HepG2 (cell line): ENCODE measurements at regions not wholly inside any gene's neighbourhood (a gene's known extent, or its start where the extent isn't known, plus 50 kb on each side); places are given as distances from the start of the nearest gene placed in this dataset.

Experiments
- CEBPG ChIP-seq: IDR thresholded peaks from 2 replicates; pipeline ENCODE4 v1.6.1; 2016
- FOSL2 ChIP-seq: sonication (generic); formaldehyde crosslinking; IDR thresholded peaks from 2 replicates; pipeline ENCODE4 v1.4.0; 2020; ENCODE audit warnings: missing genetic modification reagents
- RFXAP ChIP-seq: sonication (generic); formaldehyde crosslinking; IDR thresholded peaks from 2 replicates; pipeline ENCODE4 v1.4.0; 2020; ENCODE audit warnings: missing genetic modification reagents, borderline replicate concordance
- SOX6 ChIP-seq, 2 experiments: fragments of 450-650 bp in 1 of 2; sonication (generic) in 1 of 2; formaldehyde crosslinking in 1 of 2; IDR thresholded peaks; 2 replicates each; pipeline versions ENCODE4 v1.4.0 to v1.6.1; 2017 to 2020; ENCODE audit warnings: antibody characterized with exemption in 1 of 2, mild to moderate bottlenecking in 1 of 2, missing genetic modification reagents in 1 of 2
- YEATS2 ChIP-seq: sonication (generic); formaldehyde crosslinking; IDR thresholded peaks from 2 replicates; pipeline ENCODE4 v1.4.0; 2020; ENCODE audit warnings: missing genetic modification reagents, borderline replicate concordance
- ZFP90 ChIP-seq: sonication (generic); formaldehyde crosslinking; IDR thresholded peaks from 2 replicates; pipeline ENCODE4 v1.8.0; 2022; ENCODE audit warnings: missing genetic modification reagents, mild to moderate bottlenecking, inconsistent platforms, borderline replicate concordance
- ZFYVE20 ChIP-seq: sonication (generic); formaldehyde crosslinking; IDR thresholded peaks from 2 replicates; pipeline ENCODE4 v1.8.0; 2023; ENCODE audit warnings: low read depth, mild to moderate bottlenecking, moderate library complexity, missing genetic modification reagents, borderline replicate concordance
- ZNF547 ChIP-seq: sonication (generic); formaldehyde crosslinking; IDR thresholded peaks from 2 replicates; pipeline ENCODE4 v1.5.1; 2020; ENCODE audit warnings: mild to moderate bottlenecking, missing genetic modification reagents
- TF ChIP-seq, protein P1 (sequence below): sonication (generic); formaldehyde crosslinking; IDR thresholded peaks from 2 replicates; pipeline ENCODE4 v1.5.1; 2020; ENCODE audit warnings: missing genetic modification reagents, mild to moderate bottlenecking, borderline replicate concordance
- TF ChIP-seq, protein P2 (sequence below): sonication (generic); formaldehyde crosslinking; IDR thresholded peaks from 2 replicates; pipeline ENCODE4 v1.5.0; 2020; ENCODE audit warnings: mild to moderate bottlenecking, missing genetic modification reagents, borderline replicate concordance
- TF ChIP-seq, protein P3 (sequence below): sonication (generic); formaldehyde crosslinking; conservative IDR thresholded peaks from 2 replicates; pipeline ENCODE4 v1.8.0; 2022; ENCODE audit warnings: low read depth, missing genetic modification reagents
- TF ChIP-seq, protein P4 (sequence below), 2 experiments: sonication (generic) in 1 of 2; formaldehyde crosslinking in 1 of 2; IDR thresholded peaks; 2 replicates each; pipeline versions ENCODE4 v1.5.1 to v1.6.1; 2011 to 2020; ENCODE audit warnings: borderline replicate concordance in 1 of 2, low read depth in 1 of 2, low read length in 1 of 2, mild to moderate bottlenecking in 1 of 2, missing genetic modification reagents in 1 of 2, moderate library complexity in 1 of 2
- TF ChIP-seq, protein P5 (sequence below): sonication (generic); formaldehyde crosslinking; IDR thresholded peaks from 2 replicates; pipeline ENCODE4 v1.4.0; 2020; ENCODE audit warnings: missing genetic modification reagents

DNA sequence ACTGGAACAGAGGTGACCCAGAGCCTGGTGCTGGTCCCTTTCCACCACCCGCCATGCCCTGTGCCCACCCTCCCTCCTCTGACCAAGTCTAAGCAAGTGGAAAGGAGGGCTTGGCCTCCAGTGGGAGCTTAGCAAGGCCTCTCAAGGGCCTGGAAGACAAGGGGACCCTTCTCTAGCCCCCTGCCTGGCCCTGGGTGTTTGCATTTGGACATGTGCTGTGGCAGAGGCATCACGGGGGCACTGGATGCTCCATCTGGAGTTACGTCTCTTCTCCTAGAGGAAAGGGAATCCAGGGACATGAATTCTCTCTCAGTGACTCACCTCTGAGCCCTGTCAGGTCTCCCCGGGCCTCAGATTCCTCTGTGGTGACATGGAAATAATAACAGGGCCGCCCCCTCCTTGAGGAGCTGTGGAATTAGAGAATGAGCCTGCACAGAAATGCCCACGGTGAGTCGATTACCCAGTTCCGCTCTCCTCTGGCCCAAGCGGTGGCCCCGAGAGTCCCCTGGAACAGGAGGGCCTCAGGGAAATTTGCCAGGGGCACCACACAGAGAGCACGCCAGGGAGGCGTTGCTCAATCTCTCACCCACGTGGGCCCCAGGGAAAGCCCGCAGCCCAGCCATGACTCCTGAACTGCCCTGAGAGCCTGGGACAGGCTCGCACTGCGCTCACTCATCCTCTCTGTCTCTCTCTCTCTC lies 189.6 kb downstream of the BCOR start (continued):
- TF ChIP-seq, protein P1, sequence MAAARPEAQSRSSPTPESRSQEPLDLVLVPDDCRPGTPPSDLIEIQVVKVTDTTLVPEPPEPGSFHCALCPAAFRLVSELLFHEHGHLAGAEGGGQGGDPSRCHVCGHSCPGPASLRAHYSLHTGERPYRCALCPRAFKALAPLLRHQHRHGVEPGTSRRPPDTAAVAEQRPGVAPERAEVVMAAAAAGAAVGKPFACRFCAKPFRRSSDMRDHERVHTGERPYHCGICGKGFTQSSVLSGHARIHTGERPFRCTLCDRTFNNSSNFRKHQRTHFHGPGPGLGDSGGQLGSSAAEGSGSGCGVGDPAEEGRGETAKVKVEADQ = no peak
- TF ChIP-seq CEBPG (CRISPR knock-in tag) (peak; percentile 82), ZNF547 (CRISPR knock-in tag) (no peak), ZFP90 (CRISPR knock-in tag) (no peak), ZFYVE20 (CRISPR knock-in tag) (no peak), SOX6 (IDR thresholded peaks at IDR 0.05) (no peak), SOX6 (CRISPR knock-in tag; IDR thresholded peaks at IDR 0.05) (0 out of 2 replicates have a peak, but pooled peaks have one; percentile 25), YEATS2 (CRISPR knock-in tag) (no peak), FOSL2 (CRISPR knock-in tag) (peak; percentile 89), RFXAP (CRISPR knock-in tag) (no peak)
- TF ChIP-seq, protein P2, sequence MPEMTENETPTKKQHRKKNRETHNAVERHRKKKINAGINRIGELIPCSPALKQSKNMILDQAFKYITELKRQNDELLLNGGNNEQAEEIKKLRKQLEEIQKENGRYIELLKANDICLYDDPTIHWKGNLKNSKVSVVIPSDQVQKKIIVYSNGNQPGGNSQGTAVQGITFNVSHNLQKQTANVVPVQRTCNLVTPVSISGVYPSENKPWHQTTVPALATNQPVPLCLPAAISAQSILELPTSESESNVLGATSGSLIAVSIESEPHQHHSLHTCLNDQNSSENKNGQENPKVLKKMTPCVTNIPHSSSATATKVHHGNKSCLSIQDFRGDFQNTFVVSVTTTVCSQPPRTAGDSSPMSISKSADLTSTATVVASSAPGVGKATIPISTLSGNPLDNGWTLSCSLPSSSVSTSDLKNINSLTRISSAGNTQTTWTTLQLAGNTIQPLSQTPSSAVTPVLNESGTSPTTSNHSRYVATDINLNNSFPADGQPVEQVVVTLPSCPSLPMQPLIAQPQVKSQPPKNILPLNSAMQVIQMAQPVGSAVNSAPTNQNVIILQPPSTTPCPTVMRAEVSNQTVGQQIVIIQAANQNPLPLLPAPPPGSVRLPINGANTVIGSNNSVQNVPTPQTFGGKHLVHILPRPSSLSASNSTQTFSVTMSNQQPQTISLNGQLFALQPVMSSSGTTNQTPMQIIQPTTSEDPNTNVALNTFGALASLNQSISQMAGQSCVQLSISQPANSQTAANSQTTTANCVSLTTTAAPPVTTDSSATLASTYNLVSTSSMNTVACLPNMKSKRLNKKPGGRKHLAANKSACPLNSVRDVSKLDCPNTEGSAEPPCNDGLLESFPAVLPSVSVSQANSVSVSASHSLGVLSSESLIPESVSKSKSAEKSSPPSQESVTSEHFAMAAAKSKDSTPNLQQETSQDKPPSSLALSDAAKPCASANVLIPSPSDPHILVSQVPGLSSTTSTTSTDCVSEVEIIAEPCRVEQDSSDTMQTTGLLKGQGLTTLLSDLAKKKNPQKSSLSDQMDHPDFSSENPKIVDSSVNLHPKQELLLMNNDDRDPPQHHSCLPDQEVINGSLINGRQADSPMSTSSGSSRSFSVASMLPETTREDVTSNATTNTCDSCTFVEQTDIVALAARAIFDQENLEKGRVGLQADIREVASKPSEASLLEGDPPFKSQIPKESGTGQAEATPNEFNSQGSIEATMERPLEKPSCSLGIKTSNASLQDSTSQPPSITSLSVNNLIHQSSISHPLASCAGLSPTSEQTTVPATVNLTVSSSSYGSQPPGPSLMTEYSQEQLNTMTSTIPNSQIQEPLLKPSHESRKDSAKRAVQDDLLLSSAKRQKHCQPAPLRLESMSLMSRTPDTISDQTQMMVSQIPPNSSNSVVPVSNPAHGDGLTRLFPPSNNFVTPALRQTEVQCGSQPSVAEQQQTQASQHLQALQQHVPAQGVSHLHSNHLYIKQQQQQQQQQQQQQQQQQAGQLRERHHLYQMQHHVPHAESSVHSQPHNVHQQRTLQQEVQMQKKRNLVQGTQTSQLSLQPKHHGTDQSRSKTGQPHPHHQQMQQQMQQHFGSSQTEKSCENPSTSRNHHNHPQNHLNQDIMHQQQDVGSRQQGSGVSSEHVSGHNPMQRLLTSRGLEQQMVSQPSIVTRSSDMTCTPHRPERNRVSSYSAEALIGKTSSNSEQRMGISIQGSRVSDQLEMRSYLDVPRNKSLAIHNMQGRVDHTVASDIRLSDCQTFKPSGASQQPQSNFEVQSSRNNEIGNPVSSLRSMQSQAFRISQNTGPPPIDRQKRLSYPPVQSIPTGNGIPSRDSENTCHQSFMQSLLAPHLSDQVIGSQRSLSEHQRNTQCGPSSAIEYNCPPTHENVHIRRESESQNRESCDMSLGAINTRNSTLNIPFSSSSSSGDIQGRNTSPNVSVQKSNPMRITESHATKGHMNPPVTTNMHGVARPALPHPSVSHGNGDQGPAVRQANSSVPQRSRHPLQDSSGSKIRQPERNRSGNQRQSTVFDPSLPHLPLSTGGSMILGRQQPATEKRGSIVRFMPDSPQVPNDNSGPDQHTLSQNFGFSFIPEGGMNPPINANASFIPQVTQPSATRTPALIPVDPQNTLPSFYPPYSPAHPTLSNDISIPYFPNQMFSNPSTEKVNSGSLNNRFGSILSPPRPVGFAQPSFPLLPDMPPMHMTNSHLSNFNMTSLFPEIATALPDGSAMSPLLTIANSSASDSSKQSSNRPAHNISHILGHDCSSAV (CRISPR knock-in tag) = no peak
- TF ChIP-seq, protein P3, sequence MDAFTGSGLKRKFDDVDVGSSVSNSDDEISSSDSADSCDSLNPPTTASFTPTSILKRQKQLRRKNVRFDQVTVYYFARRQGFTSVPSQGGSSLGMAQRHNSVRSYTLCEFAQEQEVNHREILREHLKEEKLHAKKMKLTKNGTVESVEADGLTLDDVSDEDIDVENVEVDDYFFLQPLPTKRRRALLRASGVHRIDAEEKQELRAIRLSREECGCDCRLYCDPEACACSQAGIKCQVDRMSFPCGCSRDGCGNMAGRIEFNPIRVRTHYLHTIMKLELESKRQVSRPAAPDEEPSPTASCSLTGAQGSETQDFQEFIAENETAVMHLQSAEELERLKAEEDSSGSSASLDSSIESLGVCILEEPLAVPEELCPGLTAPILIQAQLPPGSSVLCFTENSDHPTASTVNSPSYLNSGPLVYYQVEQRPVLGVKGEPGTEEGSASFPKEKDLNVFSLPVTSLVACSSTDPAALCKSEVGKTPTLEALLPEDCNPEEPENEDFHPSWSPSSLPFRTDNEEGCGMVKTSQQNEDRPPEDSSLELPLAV (CRISPR knock-in tag) = no peak
- TF ChIP-seq, protein P4, sequence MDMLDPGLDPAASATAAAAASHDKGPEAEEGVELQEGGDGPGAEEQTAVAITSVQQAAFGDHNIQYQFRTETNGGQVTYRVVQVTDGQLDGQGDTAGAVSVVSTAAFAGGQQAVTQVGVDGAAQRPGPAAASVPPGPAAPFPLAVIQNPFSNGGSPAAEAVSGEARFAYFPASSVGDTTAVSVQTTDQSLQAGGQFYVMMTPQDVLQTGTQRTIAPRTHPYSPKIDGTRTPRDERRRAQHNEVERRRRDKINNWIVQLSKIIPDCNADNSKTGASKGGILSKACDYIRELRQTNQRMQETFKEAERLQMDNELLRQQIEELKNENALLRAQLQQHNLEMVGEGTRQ (IDR thresholded peaks at IDR 0.05; ENCODE audit: low read depth, low read length) = peak; percentile 42; the same call in 1 of the 2 replicates
- TF ChIP-seq, protein P4 (CRISPR knock-in tag; IDR thresholded peaks at IDR 0.05; ENCODE audit: borderline replicate concordance) = no peak; the same call in 1 of the 2 replicates
- TF ChIP-seq, protein P5, sequence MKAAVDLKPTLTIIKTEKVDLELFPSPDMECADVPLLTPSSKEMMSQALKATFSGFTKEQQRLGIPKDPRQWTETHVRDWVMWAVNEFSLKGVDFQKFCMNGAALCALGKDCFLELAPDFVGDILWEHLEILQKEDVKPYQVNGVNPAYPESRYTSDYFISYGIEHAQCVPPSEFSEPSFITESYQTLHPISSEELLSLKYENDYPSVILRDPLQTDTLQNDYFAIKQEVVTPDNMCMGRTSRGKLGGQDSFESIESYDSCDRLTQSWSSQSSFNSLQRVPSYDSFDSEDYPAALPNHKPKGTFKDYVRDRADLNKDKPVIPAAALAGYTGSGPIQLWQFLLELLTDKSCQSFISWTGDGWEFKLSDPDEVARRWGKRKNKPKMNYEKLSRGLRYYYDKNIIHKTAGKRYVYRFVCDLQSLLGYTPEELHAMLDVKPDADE = no peak
